ENCODE measurements at regions not wholly inside any gene's neighbourhood (a gene's known extent, or its start where the extent isn't known, plus 50 kb on each side); places are given as distances from the start of the nearest gene placed in this dataset.

GRCh38 chr4:128596115-128596514 is 213.4 kb upstream of the JADE1 start:
- TF ChIP-seq CTCF (IDR thresholded peaks at IDR 0.05) (no peak), POLR2A (IDR thresholded peaks at IDR 0.05) (no peak)
